ENCODE measurements at regions not wholly inside any gene's neighbourhood (a gene's known extent, or its start where the extent isn't known, plus 50 kb on each side); places are given as distances from the start of the nearest gene placed in this dataset.

DNA sequence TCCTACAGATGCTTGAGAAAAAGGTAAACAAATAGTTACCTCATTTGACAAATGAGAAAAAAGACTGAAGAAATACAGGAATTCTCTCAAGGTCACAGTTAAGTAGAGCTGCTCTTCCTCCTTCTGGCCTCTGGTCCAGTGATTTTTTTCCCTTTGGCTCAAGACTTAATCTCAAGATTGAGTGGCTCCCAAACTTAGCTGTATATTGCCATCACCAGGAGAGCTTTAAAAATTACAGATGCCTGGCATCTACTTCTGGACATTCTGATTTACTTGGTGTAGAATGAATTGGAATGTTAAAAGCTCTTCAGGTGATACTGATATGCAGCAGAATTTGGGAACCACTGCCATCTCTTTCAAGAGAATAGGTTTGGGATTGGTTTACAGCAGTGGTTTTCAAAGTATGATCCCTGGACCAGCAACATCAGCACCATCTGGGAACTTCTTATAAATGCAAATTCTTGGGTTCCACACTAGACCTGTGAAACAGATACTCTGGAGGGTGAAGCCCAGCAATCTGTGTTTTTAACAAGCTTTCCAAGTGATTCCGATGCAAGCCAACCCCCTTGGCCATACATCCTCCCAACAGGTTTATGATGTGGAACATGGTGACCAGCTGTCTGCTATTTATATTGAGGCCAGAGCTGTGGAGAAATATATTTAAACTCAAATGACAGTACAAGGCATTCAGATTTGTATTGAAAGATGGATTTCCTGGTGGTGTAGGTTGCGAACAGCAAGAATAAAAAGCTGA is 333.0 kb upstream of the RARB start:
- TF ChIP-seq, protein P1, sequence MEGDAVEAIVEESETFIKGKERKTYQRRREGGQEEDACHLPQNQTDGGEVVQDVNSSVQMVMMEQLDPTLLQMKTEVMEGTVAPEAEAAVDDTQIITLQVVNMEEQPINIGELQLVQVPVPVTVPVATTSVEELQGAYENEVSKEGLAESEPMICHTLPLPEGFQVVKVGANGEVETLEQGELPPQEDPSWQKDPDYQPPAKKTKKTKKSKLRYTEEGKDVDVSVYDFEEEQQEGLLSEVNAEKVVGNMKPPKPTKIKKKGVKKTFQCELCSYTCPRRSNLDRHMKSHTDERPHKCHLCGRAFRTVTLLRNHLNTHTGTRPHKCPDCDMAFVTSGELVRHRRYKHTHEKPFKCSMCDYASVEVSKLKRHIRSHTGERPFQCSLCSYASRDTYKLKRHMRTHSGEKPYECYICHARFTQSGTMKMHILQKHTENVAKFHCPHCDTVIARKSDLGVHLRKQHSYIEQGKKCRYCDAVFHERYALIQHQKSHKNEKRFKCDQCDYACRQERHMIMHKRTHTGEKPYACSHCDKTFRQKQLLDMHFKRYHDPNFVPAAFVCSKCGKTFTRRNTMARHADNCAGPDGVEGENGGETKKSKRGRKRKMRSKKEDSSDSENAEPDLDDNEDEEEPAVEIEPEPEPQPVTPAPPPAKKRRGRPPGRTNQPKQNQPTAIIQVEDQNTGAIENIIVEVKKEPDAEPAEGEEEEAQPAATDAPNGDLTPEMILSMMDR (IDR thresholded peaks at IDR 0.05; ENCODE audit: extremely low read depth in 1 of 2, insufficient read depth in 1 of 2, low read depth in 1 of 2, low read length in 2 of 2): no peak
- TF ChIP-seq POLR2AphosphoS5 (IDR thresholded peaks at IDR 0.05; ENCODE audit: insufficient read depth, low read depth, low read length) (no peak), EZH2 (IDR thresholded peaks at IDR 0.05; ENCODE audit: borderline replicate concordance, low read depth, low read length, severe bottlenecking) (no peak), MYC (IDR thresholded peaks at IDR 0.05; ENCODE audit: low read depth, low read length) (no peak)

All from endothelial cell of umbilical vein (primary cell).